Trophoblast cell (in vitro differentiated cells and primary cell): ENCODE measurements at regions not wholly inside any gene's neighbourhood (a gene's known extent, or its start where the extent isn't known, plus 50 kb on each side); places are given as distances from the start of the nearest gene placed in this dataset.

Experiments
- DNase-seq, 2 donors: peaks; one replicate each; pipeline ENCODE4 v3.0.0-alpha.2; 2016
- H2AFZ ChIP-seq: 2 replicates; pipeline ENCODE4 v1.6.1; 2013; ENCODE audit warnings: low read length, moderate library complexity, mild to moderate bottlenecking; ENCODE audit not compliant: insufficient read depth, poor library complexity
- H2AK5ac ChIP-seq: 2 replicates; pipeline ENCODE4 v1.6.1; 2013; ENCODE audit warnings: mild to moderate bottlenecking, low read length
- H2BK120ac ChIP-seq: 2 replicates; pipeline ENCODE4 v1.6.1; 2013; ENCODE audit warnings: low read length, mild to moderate bottlenecking, moderate library complexity; ENCODE audit not compliant: insufficient read depth, poor library complexity
- H2BK12ac ChIP-seq: 2 replicates; pipeline ENCODE4 v1.6.1; 2013; ENCODE audit warnings: mild to moderate bottlenecking, low read length, moderate library complexity
- H2BK5ac ChIP-seq: 2 replicates; pipeline ENCODE4 v1.6.1; 2013; ENCODE audit warnings: low read length, low read depth, moderate library complexity, mild to moderate bottlenecking; ENCODE audit not compliant: poor library complexity
- H3K14ac ChIP-seq: 2 replicates; pipeline ENCODE4 v1.6.1; 2013; ENCODE audit warnings: mild to moderate bottlenecking, low read length
- H3K18ac ChIP-seq: 2 replicates; pipeline ENCODE4 v1.6.1; 2013; ENCODE audit warnings: mild to moderate bottlenecking, low read length
- H3K23ac ChIP-seq: 2 replicates; pipeline ENCODE4 v1.6.1; 2013; ENCODE audit warnings: low read length
- H3K27ac ChIP-seq: 2 replicates; pipeline ENCODE4 v1.5.1; 2013; ENCODE audit warnings: low read depth, mild to moderate bottlenecking, inconsistent platforms, low read length, moderate library complexity
- H3K27me3 ChIP-seq: 2 replicates; pipeline ENCODE4 v1.6.1; 2013; ENCODE audit warnings: inconsistent platforms, mild to moderate bottlenecking, low read length, moderate library complexity; ENCODE audit not compliant: insufficient read depth
- H3K36me3 ChIP-seq, 2 experiments: 1 replicate in 1 of 2; 2 replicates in 1 of 2; pipeline ENCODE4 v1.6.1; 2013; ENCODE audit warnings: low read length in 2 of 2, mild to moderate bottlenecking in 2 of 2, moderate library complexity in 1 of 2; ENCODE audit not compliant: insufficient read depth in 2 of 2, control insufficient read depth in 1 of 2
- H3K4ac ChIP-seq: 2 replicates; pipeline ENCODE4 v1.6.1; 2013; ENCODE audit warnings: low read depth, mild to moderate bottlenecking, low read length, moderate library complexity
- H3K4me1 ChIP-seq, 2 experiments: 1 replicate in 1 of 2; 2 replicates in 1 of 2; pipeline ENCODE4 v1.6.1; 2013; ENCODE audit warnings: low read length in 2 of 2, mild to moderate bottlenecking in 2 of 2, moderate library complexity in 1 of 2; ENCODE audit not compliant: insufficient read depth in 2 of 2, control insufficient read depth in 1 of 2
- H3K4me2 ChIP-seq: 2 replicates; pipeline ENCODE4 v1.6.1; 2013; ENCODE audit warnings: inconsistent platforms, mild to moderate bottlenecking, low read length, moderate library complexity
- H3K4me3 ChIP-seq: 2 replicates; pipeline ENCODE4 v1.5.1; 2013; ENCODE audit warnings: mild to moderate bottlenecking, low read depth, low read length, inconsistent platforms
- H3K79me1 ChIP-seq: one replicate; pipeline ENCODE4 v1.6.1; 2013; ENCODE audit warnings: low read length
- H3K79me2 ChIP-seq: 2 replicates; pipeline ENCODE4 v1.6.1; 2013; ENCODE audit warnings: low read length, mild to moderate bottlenecking; ENCODE audit not compliant: control insufficient read depth, insufficient read depth, poor library complexity
- H3K9ac ChIP-seq: 2 replicates; pipeline ENCODE4 v1.6.1; 2013; ENCODE audit warnings: mild to moderate bottlenecking, low read length
- H3K9me3 ChIP-seq: 2 replicates; pipeline ENCODE4 v1.6.1; 2013; ENCODE audit warnings: low read depth, mild to moderate bottlenecking, control low read depth, inconsistent platforms, low read length; ENCODE audit not compliant: insufficient read depth
- H4K12ac ChIP-seq: 2 replicates; pipeline ENCODE4 v1.6.1; 2013; ENCODE audit warnings: low read depth, mild to moderate bottlenecking, low read length, moderate library complexity
- H4K8ac ChIP-seq: 2 replicates; pipeline ENCODE4 v1.6.1; 2013; ENCODE audit warnings: low read depth, mild to moderate bottlenecking, low read length, moderate library complexity
- H4K91ac ChIP-seq: one replicate; pipeline ENCODE4 v1.6.1; 2013; ENCODE audit warnings: low read depth, mild to moderate bottlenecking, low read length, moderate library complexity
- WGBS: extraction: QIAGEN DNeasy Blood & Tissue Kit; methylation state at CpG from one replicate; pipeline ENCODE4 v1.1.7; 2013; ENCODE audit warnings: missing lambda C conversion rate; ENCODE audit not compliant: insufficient read length, insufficient coverage; ENCODE audit errors: extremely low coverage; 5-methylcytosine and 5-hydroxymethylcytosine counted together

- Histone ChIP-seq H3K9me3 (no peaks in the 10 kb centered on the region), H2AK5ac (no peak overlapping the region), H3K79me1 (no peaks in the 10 kb centered on the region), H3K14ac (no peak overlapping the region), H2AFZ (no peak overlapping the region), H3K23ac (no peak overlapping the region), H3K4me2 (no peak overlapping the region), H3K36me3 (no peaks in the 10 kb centered on the region), H3K18ac (no peak overlapping the region), H3K9ac (no peak overlapping the region), H3K4me3 (no peak overlapping the region), H4K91ac (no peak overlapping the region), H4K8ac (no peak overlapping the region), H3K27ac (no peak overlapping the region), H2BK12ac (no peak overlapping the region), H3K4me1 (peaks cover 2 to 6% of the 10 kb centered on the region in 2 experiments), H4K12ac (no peak overlapping the region), H2BK5ac (no peak overlapping the region), H3K27me3 (no peaks in the 10 kb centered on the region), H3K4ac (no peak overlapping the region), H3K79me2 (no peaks in the 10 kb centered on the region), H2BK120ac (no peak overlapping the region)
- WGBS: no CpG with 5 or more reads among the region's 12 CpGs
- DNase-seq: no peak
Measured at GRCh38 chr2:129791712-129792111, 187.8 kb upstream of the RAB6C start.

- Histone ChIP-seq H2BK12ac (no peak overlapping the region), H2AK5ac (no peak overlapping the region), H3K4me3 (no peak overlapping the region), H2BK120ac (no peak overlapping the region), H3K27ac (no peak overlapping the region), H3K79me2 (no peaks in the 10 kb centered on the region), H2BK5ac (no peak overlapping the region), H3K23ac (no peak overlapping the region), H3K4ac (no peak overlapping the region), H3K4me1 (peaks cover 2 to 6% of the 10 kb centered on the region in 2 experiments), H3K4me2 (no peak overlapping the region), H3K9ac (no peak overlapping the region), H2AFZ (no peak overlapping the region), H3K9me3 (no peaks in the 10 kb centered on the region), H4K12ac (no peak overlapping the region), H3K27me3 (no peaks in the 10 kb centered on the region), H3K18ac (no peak overlapping the region), H4K91ac (no peak overlapping the region), H3K14ac (no peak overlapping the region), H4K8ac (no peak overlapping the region), H3K79me1 (no peaks in the 10 kb centered on the region), H3K36me3 (no peaks in the 10 kb centered on the region)
- no CpG with 5 or more reads among the region's 5 CpGs for WGBS
- DNase-seq: no peak
Measured at GRCh38 chr2:129793431-129793902, 186.0 kb upstream of the RAB6C start.

- Histone ChIP-seq H4K91ac (no peak overlapping the region), H3K9me3 (no peaks in the 10 kb centered on the region), H3K4me2 (no peak overlapping the region), H3K27me3 (no peaks in the 10 kb centered on the region), H3K36me3 (no peaks in the 10 kb centered on the region), H4K8ac (no peak overlapping the region), H3K18ac (no peak overlapping the region), H3K4me3 (no peak overlapping the region), H2AFZ (no peak overlapping the region), H3K4ac (no peak overlapping the region), H3K27ac (no peak overlapping the region), H2BK120ac (no peak overlapping the region), H3K79me2 (no peaks in the 10 kb centered on the region), H3K79me1 (no peaks in the 10 kb centered on the region), H3K14ac (no peak overlapping the region), H4K12ac (no peak overlapping the region), H3K23ac (no peak overlapping the region), H3K9ac (no peak overlapping the region), H2AK5ac (no peak overlapping the region), H2BK12ac (no peak overlapping the region), H3K4me1 (peaks cover 2 to 6% of the 10 kb centered on the region in 2 experiments), H2BK5ac (no peak overlapping the region)
- no peak for DNase-seq
- WGBS: no CpG with 5 or more reads among the region's 5 CpGs
Measured at GRCh38 chr2:129794116-129794515, 185.3 kb upstream of the RAB6C start.

GRCh38 chr2:129794540-129794939 is 184.9 kb upstream of the RAB6C start:
- Histone ChIP-seq H3K4ac (no peak overlapping the region), H3K79me1 (no peaks in the 10 kb centered on the region), H3K79me2 (no peaks in the 10 kb centered on the region), H3K18ac (no peak overlapping the region), H2BK12ac (no peak overlapping the region), H2AK5ac (no peak overlapping the region), H3K9me3 (no peaks in the 10 kb centered on the region), H3K4me3 (no peak overlapping the region), H3K4me1 (peaks cover 2 to 6% of the 10 kb centered on the region in 2 experiments), H3K27ac (no peak overlapping the region), H4K12ac (no peak overlapping the region), H2BK5ac (no peak overlapping the region), H3K14ac (no peak overlapping the region), H3K23ac (no peak overlapping the region), H2BK120ac (no peak overlapping the region), H3K36me3 (no peaks in the 10 kb centered on the region), H2AFZ (no peak overlapping the region), H4K8ac (no peak overlapping the region), H3K9ac (no peak overlapping the region), H3K4me2 (no peak overlapping the region), H4K91ac (no peak overlapping the region), H3K27me3 (no peaks in the 10 kb centered on the region)
- DNase-seq: no peak
- WGBS: no CpG with 5 or more reads among the region's 15 CpGs
